C4-2B (cell line): ENCODE measurements at regions not wholly inside any gene's neighbourhood (a gene's known extent, or its start where the extent isn't known, plus 50 kb on each side); places are given as distances from the start of the nearest gene placed in this dataset.

Experiments used
- CTCF ChIP-seq: fragments of 450-650 bp; conservative IDR thresholded peaks from 2 replicates; pipeline ENCODE4 v1.5.1; 2017; ENCODE audit warnings: mild to moderate bottlenecking
- ZFX ChIP-seq: fragments of 450-650 bp; IDR thresholded peaks from 2 replicates; pipeline ENCODE4 v1.6.1; 2017

GRCh38 chr7:45399069-45399468 is 175.1 kb upstream of the ADCY1 start:
- TF ChIP-seq CTCF (no peak), ZFX (no peak)
